ENCODE measurements at regions not wholly inside any gene's neighbourhood (a gene's known extent, or its start where the extent isn't known, plus 50 kb on each side); places are given as distances from the start of the nearest gene placed in this dataset.

DNA sequence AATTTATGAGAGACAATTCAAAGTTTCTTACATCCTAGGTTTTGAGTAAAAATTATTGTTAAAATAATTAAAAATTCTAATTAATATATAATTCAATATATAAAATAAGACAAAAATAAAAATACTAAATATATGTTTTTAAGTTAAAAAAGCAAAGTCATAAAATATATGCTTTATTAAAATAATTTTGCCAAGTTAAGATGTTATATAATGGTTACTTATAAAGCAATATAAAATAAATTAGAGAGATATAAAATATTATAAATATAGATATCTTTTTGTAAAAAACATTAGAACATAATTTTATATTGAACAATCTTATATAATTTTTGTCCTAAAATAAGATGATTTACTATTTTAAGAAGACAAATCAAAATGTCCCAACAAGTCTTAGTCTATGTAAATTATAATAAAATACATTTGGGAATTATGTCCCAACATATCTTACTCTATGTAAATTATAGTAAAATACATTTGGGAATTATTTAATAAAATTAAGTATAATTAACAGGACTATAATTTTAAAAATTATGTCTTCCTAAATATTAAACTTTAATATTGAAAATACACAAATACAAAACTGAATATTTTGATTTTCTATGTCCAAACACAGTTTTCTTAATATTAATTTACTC is 67.7 kb upstream of the TOP3B start:
- DNase-seq (ENCODE audit: low read depth) (no peak), FAIRE-seq (no peak)
- TF ChIP-seq CTCF (IDR thresholded peaks at IDR 0.05; ENCODE audit: insufficient read depth, low read length, severe bottlenecking): no peak
- Histone ChIP-seq H3K36me3 (ENCODE audit: control insufficient read depth, insufficient read depth, low read length) (no peaks in the 10 kb centered on the region), H3K27me3 (ENCODE audit: control insufficient read depth, insufficient read depth, low read length) (peaks cover 2% of the 10 kb centered on the region), H3K4me3 (ENCODE audit: low read depth, low read length) (no peak overlapping the region)

DNA sequence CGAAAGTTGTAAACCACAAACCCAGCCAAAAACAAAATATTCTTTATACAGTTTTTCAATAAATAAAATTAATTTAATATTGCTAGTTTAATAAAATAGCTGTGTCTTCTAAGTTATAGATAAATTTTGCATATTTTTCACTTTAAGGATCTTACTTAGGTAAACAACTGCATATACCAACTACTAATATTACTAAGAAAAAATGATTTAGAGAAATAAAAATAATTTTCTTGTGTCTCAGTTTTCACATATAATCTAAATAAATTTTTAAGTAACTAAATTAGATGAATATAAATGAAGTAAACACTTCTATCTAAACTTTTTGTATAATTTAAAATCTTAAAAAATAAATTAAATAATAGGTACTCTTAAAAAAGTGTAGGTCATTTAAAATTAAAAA is 67.1 kb upstream of the TOP3B start:
- FAIRE-seq (no peak), DNase-seq (ENCODE audit: low read depth) (no peak)
- no peak for TF ChIP-seq CTCF (IDR thresholded peaks at IDR 0.05; ENCODE audit: insufficient read depth, low read length, severe bottlenecking)

GRCh38 chr22:22048981-22049531 is 66.5 kb upstream of the TOP3B start:
- no peaks in the 10 kb centered on the region for H3K36me3 ChIP-seq (ENCODE audit: control insufficient read depth, insufficient read depth, low read length)
- peaks cover 2% of the 10 kb centered on the region for H3K27me3 ChIP-seq (ENCODE audit: control insufficient read depth, insufficient read depth, low read length)
- TF ChIP-seq CTCF (IDR thresholded peaks at IDR 0.05; ENCODE audit: insufficient read depth, low read length, severe bottlenecking): no peak
- FAIRE-seq (no peak), DNase-seq (ENCODE audit: low read depth) (no peak)
- no peak overlapping the region for H3K4me3 ChIP-seq (ENCODE audit: low read depth, low read length)

More for the DNA sequence above, 67.1 kb upstream of the TOP3B start:
- H3K36me3 ChIP-seq (ENCODE audit: control insufficient read depth, insufficient read depth, low read length): no peaks in the 10 kb centered on the region
- H3K4me3 ChIP-seq (ENCODE audit: low read depth, low read length): no peak overlapping the region
- peaks cover 2% of the 10 kb centered on the region for H3K27me3 ChIP-seq (ENCODE audit: control insufficient read depth, insufficient read depth, low read length)

DNA sequence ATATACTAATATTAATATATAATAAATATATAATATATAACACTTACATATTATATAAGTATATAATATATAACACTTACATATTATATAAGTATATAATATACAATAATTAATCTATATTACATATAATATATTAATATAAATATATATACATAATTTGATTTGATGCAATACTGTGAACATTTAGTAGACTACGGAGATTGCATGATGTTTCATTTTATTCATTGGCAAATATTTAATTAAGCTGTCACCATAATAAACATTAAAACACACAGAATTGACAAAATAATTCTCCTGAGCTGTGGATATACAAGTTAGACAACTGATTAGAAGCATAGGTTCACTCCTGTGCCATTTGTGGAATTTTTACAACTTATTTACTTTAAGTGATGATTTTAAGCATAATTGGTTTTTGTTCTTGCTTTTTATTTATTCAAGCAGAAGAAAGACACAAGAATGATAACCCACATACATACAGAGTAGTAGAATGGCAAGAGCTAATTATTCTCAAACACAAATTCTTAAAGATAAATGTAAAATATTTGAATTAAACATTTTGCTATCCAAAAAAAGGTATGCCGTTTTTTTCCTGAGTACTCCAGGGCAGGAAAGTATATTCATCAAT is 65.8 kb upstream of the TOP3B start:
- Histone ChIP-seq H3K36me3 (ENCODE audit: control insufficient read depth, insufficient read depth, low read length) (no peaks in the 10 kb centered on the region), H3K4me3 (ENCODE audit: low read depth, low read length) (no peak overlapping the region), H3K27me3 (ENCODE audit: control insufficient read depth, insufficient read depth, low read length) (peaks cover 4% of the 10 kb centered on the region)
- TF ChIP-seq CTCF (IDR thresholded peaks at IDR 0.05; ENCODE audit: insufficient read depth, low read length, severe bottlenecking): no peak
- FAIRE-seq (no peak), DNase-seq (ENCODE audit: low read depth) (no peak)

GRCh38 chr22:22047776-22048175 is 65.2 kb upstream of the TOP3B start:
- TF ChIP-seq CTCF (IDR thresholded peaks at IDR 0.05; ENCODE audit: insufficient read depth, low read length, severe bottlenecking): no peak
- H3K4me3 ChIP-seq (ENCODE audit: low read depth, low read length): no peak overlapping the region
- H3K27me3 ChIP-seq (ENCODE audit: control insufficient read depth, insufficient read depth, low read length): peaks cover 4% of the 10 kb centered on the region
- no peak for DNase-seq (ENCODE audit: low read depth)
- no peak for FAIRE-seq
- no peaks in the 10 kb centered on the region for H3K36me3 ChIP-seq (ENCODE audit: control insufficient read depth, insufficient read depth, low read length)
